CD4-positive, CD25-positive, alpha-beta regulatory T cell (primary cell): ENCODE measurements at regions not wholly inside any gene's neighbourhood (a gene's known extent, or its start where the extent isn't known, plus 50 kb on each side); places are given as distances from the start of the nearest gene placed in this dataset.

Experiments
- ATAC-seq, 2 donors: fragments of 150-1000 bp; cut with Tn5 transposase; one replicate each; pipeline ENCODE4 v1.10.0; 2021; ENCODE audit warnings: low read depth in 2 of 2, moderate number of reproducible peaks in 2 of 2, moderate library complexity in 1 of 2
- DNase-seq, 3 donors: peaks; one replicate each; pipeline versions ENCODE4 v3.0.0 to v3.0.0-alpha.2; 2012 to 2022; ENCODE audit warnings: mixed read lengths in 1 of 3
- H3K27ac ChIP-seq: one replicate; pipeline ENCODE4 v1.7.0; 2013; ENCODE audit warnings: mild to moderate bottlenecking, low read length; ENCODE audit not compliant: insufficient read depth, poor library complexity, severe bottlenecking
- H3K27me3 ChIP-seq: one replicate; pipeline ENCODE4 v1.7.0; 2013; ENCODE audit warnings: low read length; ENCODE audit not compliant: control insufficient read depth, insufficient read depth
- H3K36me3 ChIP-seq: one replicate; pipeline ENCODE4 v1.7.0; 2013; ENCODE audit warnings: mild to moderate bottlenecking, low read length, moderate library complexity; ENCODE audit not compliant: control insufficient read depth, insufficient read depth
- H3K4me1 ChIP-seq: 2 replicates; pipeline ENCODE4 v1.7.0; 2013; ENCODE audit warnings: mild to moderate bottlenecking, low read length; ENCODE audit not compliant: insufficient read depth, control insufficient read depth, poor library complexity, severe bottlenecking
- H3K4me3 ChIP-seq: one replicate; pipeline ENCODE4 v1.7.0; 2013; ENCODE audit warnings: low read depth, mild to moderate bottlenecking, low read length, moderate library complexity
- H3K9me3 ChIP-seq, 2 experiments: 1 replicate in 1 of 2; 2 replicates in 1 of 2; pipeline ENCODE4 v1.7.0; 2013; ENCODE audit warnings: low read length in 2 of 2, mild to moderate bottlenecking in 1 of 2, moderate library complexity in 1 of 2; ENCODE audit not compliant: control insufficient read depth in 2 of 2
- H3K27ac Mint-ChIP-seq, 3 donors: one replicate each; pipeline ENCODE4 v1.8.0; 2020 to 2022; ENCODE audit warnings: mild to moderate bottlenecking in 3 of 3, mixed read lengths in 3 of 3, moderate library complexity in 2 of 3
- H3K27me3 Mint-ChIP-seq: one replicate; pipeline ENCODE4 v1.8.0; 2022; ENCODE audit warnings: mild to moderate bottlenecking, mixed read lengths
- H3K36me3 Mint-ChIP-seq: one replicate; pipeline ENCODE4 v1.8.0; 2020; ENCODE audit warnings: mixed read lengths
- H3K4me1 Mint-ChIP-seq, 4 donors: one replicate each; pipeline ENCODE4 v1.8.0; 2020 to 2022; ENCODE audit warnings: mixed read lengths in 4 of 4, mild to moderate bottlenecking in 1 of 4
- H3K4me3 Mint-ChIP-seq, 4 donors: one replicate each; pipeline ENCODE4 v1.8.0; 2020 to 2022; ENCODE audit warnings: mild to moderate bottlenecking in 4 of 4, mixed read lengths in 4 of 4, moderate library complexity in 3 of 4
- H3K9me3 Mint-ChIP-seq, 7 donors: one replicate each; pipeline ENCODE4 v1.8.0; 2020 to 2022; ENCODE audit warnings: mixed read lengths in 7 of 7, mild to moderate bottlenecking in 3 of 7, moderate library complexity in 2 of 7

- Mint-ChIP-seq H3K27ac (no peak overlapping the region), H3K36me3 (no peaks in the 10 kb centered on the region), H3K4me1 (peaks cover 0 to 6% (median under 1%) of the 10 kb centered on the region in 4 donors), H3K9me3 (no peaks in the 10 kb centered on the region), H3K27me3 (no peaks in the 10 kb centered on the region), H3K4me3 (no peak overlapping the region)
- ATAC-seq (no peak), DNase-seq (no peak)
- H3K9me3 ChIP-seq: no peaks in the 10 kb centered on the region
- H3K4me1 ChIP-seq: no peaks in the 10 kb centered on the region
- H3K36me3 ChIP-seq: no peaks in the 10 kb centered on the region
- H3K4me3 ChIP-seq: no peak overlapping the region
- H3K27ac ChIP-seq: no peak overlapping the region
- no peaks in the 10 kb centered on the region for H3K27me3 ChIP-seq
Measured at GRCh38 chrX:109844986-109845385, 111.9 kb upstream of the ACSL4 start.

- ATAC-seq (no peak), DNase-seq (no peak)
- H3K27me3 ChIP-seq: no peaks in the 10 kb centered on the region
- H3K27ac Mint-ChIP-seq: peak overlapping the region in 1 of 3 donors; percentile 66
- H3K4me3 Mint-ChIP-seq: no peak overlapping the region
- no peaks in the 10 kb centered on the region for H3K27me3 Mint-ChIP-seq
- H3K4me1 ChIP-seq: no peaks in the 10 kb centered on the region
- H3K36me3 ChIP-seq: no peaks in the 10 kb centered on the region
- H3K36me3 Mint-ChIP-seq: no peaks in the 10 kb centered on the region
- H3K9me3 Mint-ChIP-seq: no peaks in the 10 kb centered on the region
- no peak overlapping the region for H3K4me3 ChIP-seq
- H3K9me3 ChIP-seq: no peaks in the 10 kb centered on the region
- peaks cover 0 to 6% (median 1%) of the 10 kb centered on the region in 4 donors for H3K4me1 Mint-ChIP-seq
- no peak overlapping the region for H3K27ac ChIP-seq
Measured at GRCh38 chrX:109845996-109846395, 112.9 kb upstream of the ACSL4 start.

GRCh38 chrX:109847257-109848187, 114.5 kb upstream of the ACSL4 start:
- no peaks in the 10 kb centered on the region for H3K9me3 ChIP-seq
- H3K4me3 ChIP-seq: no peak overlapping the region
- no peaks in the 10 kb centered on the region for H3K36me3 Mint-ChIP-seq
- DNase-seq: no peak
- H3K27me3 Mint-ChIP-seq: no peaks in the 10 kb centered on the region
- H3K36me3 ChIP-seq: no peaks in the 10 kb centered on the region
- H3K4me1 ChIP-seq: no peaks in the 10 kb centered on the region
- H3K9me3 Mint-ChIP-seq: no peaks in the 10 kb centered on the region
- H3K4me1 Mint-ChIP-seq: peaks cover 0 to 6% (median 2%) of the 10 kb centered on the region in 4 donors
- no peak overlapping the region for H3K27ac ChIP-seq
- no peak overlapping the region for H3K4me3 Mint-ChIP-seq
- no peaks in the 10 kb centered on the region for H3K27me3 ChIP-seq
- H3K27ac Mint-ChIP-seq: peak overlapping the region in 1 of 3 donors; percentile 33
- ATAC-seq: no peak

GRCh38 chrX:109848461-109849050, 115.5 kb upstream of the ACSL4 start:
- H3K9me3 ChIP-seq: no peaks in the 10 kb centered on the region
- Mint-ChIP-seq H3K4me3 (peak overlapping the region in 2 of 4 donors; percentile 9 to 42), H3K36me3 (no peaks in the 10 kb centered on the region), H3K4me1 (peaks cover 0 to 6% (median 2%) of the 10 kb centered on the region in 4 donors), H3K27ac (no peak overlapping the region), H3K27me3 (no peaks in the 10 kb centered on the region), H3K9me3 (no peaks in the 10 kb centered on the region)
- H3K4me3 ChIP-seq: no peak overlapping the region
- ATAC-seq: no peak
- no peaks in the 10 kb centered on the region for H3K27me3 ChIP-seq
- no peaks in the 10 kb centered on the region for H3K36me3 ChIP-seq
- H3K4me1 ChIP-seq: no peaks in the 10 kb centered on the region
- H3K27ac ChIP-seq: no peak overlapping the region
- DNase-seq: peak in 1 of 3 donors; percentile 43

- H3K36me3 ChIP-seq: no peaks in the 10 kb centered on the region
- no peak overlapping the region for H3K4me3 ChIP-seq
- H3K27me3 ChIP-seq: no peaks in the 10 kb centered on the region
- ATAC-seq: no peak
- Mint-ChIP-seq H3K27ac (no peak overlapping the region), H3K4me3 (no peak overlapping the region), H3K27me3 (no peaks in the 10 kb centered on the region), H3K4me1 (peaks cover 0 to 3% (median 0%) of the 10 kb centered on the region in 4 donors), H3K9me3 (peaks cover 0 to 2% (median 0%) of the 10 kb centered on the region in 7 donors), H3K36me3 (no peaks in the 10 kb centered on the region)
- H3K27ac ChIP-seq: no peak overlapping the region
- H3K9me3 ChIP-seq: no peaks in the 10 kb centered on the region
- no peaks in the 10 kb centered on the region for H3K4me1 ChIP-seq
- DNase-seq: no peak
Measured at GRCh38 chrX:109854096-109854495, 121.0 kb upstream of the ACSL4 start.

- Mint-ChIP-seq H3K27me3 (no peaks in the 10 kb centered on the region), H3K27ac (no peak overlapping the region), H3K9me3 (peaks cover 0 to 2% (median 0%) of the 10 kb centered on the region in 7 donors), H3K4me1 (peaks cover 0 to 3% (median 0%) of the 10 kb centered on the region in 4 donors), H3K4me3 (no peak overlapping the region), H3K36me3 (no peaks in the 10 kb centered on the region)
- ATAC-seq: no peak
- DNase-seq: no peak
- H3K27ac ChIP-seq: no peak overlapping the region
- H3K27me3 ChIP-seq: no peaks in the 10 kb centered on the region
- H3K4me1 ChIP-seq: no peaks in the 10 kb centered on the region
- H3K4me3 ChIP-seq: no peak overlapping the region
- no peaks in the 10 kb centered on the region for H3K36me3 ChIP-seq
- H3K9me3 ChIP-seq: no peaks in the 10 kb centered on the region
Measured at GRCh38 chrX:109855501-109855900, 122.4 kb upstream of the ACSL4 start.

GRCh38 chrX:109856974-109857373, 123.9 kb upstream of the ACSL4 start:
- Mint-ChIP-seq H3K4me3 (no peak overlapping the region), H3K27me3 (no peaks in the 10 kb centered on the region)

More at GRCh38 chrX:109856974-109857373, 123.9 kb upstream of the ACSL4 start:
- DNase-seq (peak in 2 of 3 donors; percentile 44 to 54), ATAC-seq (no peak)
- no peak overlapping the region for H3K4me3 ChIP-seq
- no peaks in the 10 kb centered on the region for H3K9me3 ChIP-seq
- no peaks in the 10 kb centered on the region for H3K27me3 ChIP-seq
- Mint-ChIP-seq H3K9me3 (peaks cover 0 to 2% (median 0%) of the 10 kb centered on the region in 7 donors), H3K4me1 (no peaks in the 10 kb centered on the region), H3K27ac (no peak overlapping the region), H3K36me3 (no peaks in the 10 kb centered on the region)
- no peak overlapping the region for H3K27ac ChIP-seq
- no peaks in the 10 kb centered on the region for H3K4me1 ChIP-seq
- no peaks in the 10 kb centered on the region for H3K36me3 ChIP-seq
